AG04450 (cell line): ENCODE measurements at regions not wholly inside any gene's neighbourhood (a gene's known extent, or its start where the extent isn't known, plus 50 kb on each side); places are given as distances from the start of the nearest gene placed in this dataset.
"Not testable (repeated sequence)": the region's sequence is repeated elsewhere in the genome, so short reads cannot be mapped to it uniquely, and the experiment has no call there.

Experiments used
- CTCF ChIA-PET: fragments of 300-600, 350-600 bp; formaldehyde crosslinking; extraction: SDS; loops from one replicate; lab custom pipeline; 2022; ENCODE audit warnings: antibody characterized with exemption, inconsistent platforms; lab: Charles Lee
- POLR2A ChIA-PET: fragments of 350-600 bp; formaldehyde crosslinking; extraction: SDS; loops from one replicate; lab custom pipeline; 2021; ENCODE audit warnings: antibody characterized with exemption, inconsistent platforms; lab: Yijun Ruan, JAX
- DNase-seq: peaks from one replicate; pipeline ENCODE4 v3.0.0-alpha.2; 2011; ENCODE audit warnings: low read depth, low spot score
- H3K27ac ChIP-seq: one replicate; pipeline ENCODE4 v1.5.1; 2012; ENCODE audit warnings: low read depth, low read length, control low read depth
- H3K27me3 ChIP-seq: one replicate; pipeline ENCODE4 v1.6.0; 2012; ENCODE audit warnings: low read length; ENCODE audit not compliant: control insufficient read depth, insufficient read depth
- H3K4me3 ChIP-seq: 2 replicates; pipeline ENCODE4 v1.5.1; 2011; ENCODE audit warnings: mild to moderate bottlenecking, low read depth, low read length, control low read depth
- H3K9me3 ChIP-seq: 2 replicates; pipeline ENCODE4 v1.5.1; 2012; ENCODE audit warnings: low read length; ENCODE audit not compliant: control insufficient read depth, insufficient read depth
- TF ChIP-seq, protein P1 (sequence below): IDR thresholded peaks from 2 replicates; pipeline ENCODE4 v1.5.1; 2011; ENCODE audit warnings: low read depth, low read length, control low read depth, inconsistent platforms

DNA sequence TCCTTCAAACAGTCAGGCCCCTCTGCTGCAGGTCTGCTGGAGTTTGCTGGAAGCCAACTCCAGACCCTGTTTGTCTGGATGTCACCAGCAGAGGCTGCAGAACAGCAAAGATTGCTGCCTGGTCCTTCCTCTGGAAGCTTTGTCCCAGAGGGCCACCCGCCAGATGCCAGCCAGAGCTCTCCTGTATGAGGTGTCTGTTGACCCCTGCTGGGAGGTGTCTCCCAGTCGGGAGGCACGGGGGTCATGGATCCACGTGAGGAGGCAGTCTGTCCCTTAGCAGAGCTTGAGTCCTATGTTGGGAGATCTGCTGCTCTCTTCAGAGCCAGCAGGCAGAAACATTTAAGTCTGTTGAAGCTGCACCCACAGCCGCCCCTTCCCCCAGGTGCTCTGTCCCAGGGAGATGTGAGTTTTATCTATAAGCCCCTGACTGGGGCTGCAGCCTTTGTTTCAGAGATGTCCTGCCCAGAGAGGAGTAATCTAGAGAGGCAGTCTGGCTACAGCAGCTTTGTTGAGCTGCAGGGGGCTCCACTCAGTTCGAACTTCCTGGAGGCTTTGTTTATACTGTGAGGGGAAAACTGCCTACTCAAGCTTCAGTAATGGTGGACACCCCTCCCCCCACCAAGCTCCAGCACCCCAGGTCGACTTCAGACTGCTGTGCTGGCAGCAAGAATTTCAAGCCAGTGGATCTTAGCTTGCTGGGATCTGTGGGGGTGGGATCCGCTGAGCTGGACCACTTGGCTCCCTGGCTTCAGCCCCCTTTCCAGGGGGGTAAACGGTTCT, 72.1 kb downstream of the OGFRL1 start:
- CTCF ChIA-PET: interaction anchor here (1.2 to 2.7 kb wide), 2 partner anchors 10 to 170 kb away, joined by 3 to 9 read pairs; no protein-coding TSS in a partner anchor
- POLR2A ChIA-PET: interaction anchor here (1.2 kb wide), 1 partner anchor 72 kb away, joined by 4 read pairs; the partner anchor contains the start of gene OGFRL1

DNA sequence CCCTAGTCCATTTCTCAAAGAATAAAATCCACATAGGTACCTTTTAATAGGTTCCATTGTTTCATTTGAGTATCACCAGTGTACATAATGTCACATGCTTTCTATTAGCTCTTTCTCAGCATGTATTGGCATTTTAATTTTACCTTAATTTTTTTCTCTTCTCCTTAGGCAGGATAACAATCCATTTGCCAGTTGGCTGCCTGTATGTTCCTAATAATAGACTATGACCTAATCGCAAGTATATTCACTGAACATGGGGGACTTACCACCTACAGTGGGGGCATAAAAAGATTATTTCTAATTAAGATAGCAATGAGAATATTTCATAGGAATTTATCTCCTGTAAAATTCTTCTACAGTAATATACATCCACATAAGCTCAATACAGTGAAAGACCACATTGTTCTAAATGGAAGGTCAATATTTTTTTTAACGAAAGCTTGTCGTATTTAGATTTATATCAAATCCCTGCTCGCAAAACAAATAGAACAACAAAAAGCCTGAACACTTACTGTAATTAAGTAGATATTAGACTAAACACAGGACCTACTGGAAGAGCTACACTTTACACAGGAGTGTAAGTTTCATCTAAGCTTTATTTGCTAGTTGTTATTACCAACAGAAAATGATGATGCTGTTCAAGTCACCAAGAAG, 76.4 kb downstream of the OGFRL1 start:
- Histone ChIP-seq H3K9me3 (peaks cover 5% of the 10 kb centered on the region), H3K27ac (no peak overlapping the region), H3K27me3 (no peaks in the 10 kb centered on the region), H3K4me3 (no peak overlapping the region)
- TF ChIP-seq, protein P1, sequence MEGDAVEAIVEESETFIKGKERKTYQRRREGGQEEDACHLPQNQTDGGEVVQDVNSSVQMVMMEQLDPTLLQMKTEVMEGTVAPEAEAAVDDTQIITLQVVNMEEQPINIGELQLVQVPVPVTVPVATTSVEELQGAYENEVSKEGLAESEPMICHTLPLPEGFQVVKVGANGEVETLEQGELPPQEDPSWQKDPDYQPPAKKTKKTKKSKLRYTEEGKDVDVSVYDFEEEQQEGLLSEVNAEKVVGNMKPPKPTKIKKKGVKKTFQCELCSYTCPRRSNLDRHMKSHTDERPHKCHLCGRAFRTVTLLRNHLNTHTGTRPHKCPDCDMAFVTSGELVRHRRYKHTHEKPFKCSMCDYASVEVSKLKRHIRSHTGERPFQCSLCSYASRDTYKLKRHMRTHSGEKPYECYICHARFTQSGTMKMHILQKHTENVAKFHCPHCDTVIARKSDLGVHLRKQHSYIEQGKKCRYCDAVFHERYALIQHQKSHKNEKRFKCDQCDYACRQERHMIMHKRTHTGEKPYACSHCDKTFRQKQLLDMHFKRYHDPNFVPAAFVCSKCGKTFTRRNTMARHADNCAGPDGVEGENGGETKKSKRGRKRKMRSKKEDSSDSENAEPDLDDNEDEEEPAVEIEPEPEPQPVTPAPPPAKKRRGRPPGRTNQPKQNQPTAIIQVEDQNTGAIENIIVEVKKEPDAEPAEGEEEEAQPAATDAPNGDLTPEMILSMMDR: no peak
- POLR2A ChIA-PET: no interaction called here
- CTCF ChIA-PET: interaction anchor here (1.0 to 3.3 kb wide), 3 partner anchors 11 to 174 kb away, joined by 3 to 18 read pairs (median 12); no protein-coding TSS in a partner anchor
- DNase-seq: no peak

More for the DNA sequence above, 72.1 kb downstream of the OGFRL1 start:
- not testable (repeated sequence) for H3K27ac ChIP-seq, DNase-seq, H3K27me3 ChIP-seq, H3K9me3 ChIP-seq, H3K4me3 ChIP-seq

DNA sequence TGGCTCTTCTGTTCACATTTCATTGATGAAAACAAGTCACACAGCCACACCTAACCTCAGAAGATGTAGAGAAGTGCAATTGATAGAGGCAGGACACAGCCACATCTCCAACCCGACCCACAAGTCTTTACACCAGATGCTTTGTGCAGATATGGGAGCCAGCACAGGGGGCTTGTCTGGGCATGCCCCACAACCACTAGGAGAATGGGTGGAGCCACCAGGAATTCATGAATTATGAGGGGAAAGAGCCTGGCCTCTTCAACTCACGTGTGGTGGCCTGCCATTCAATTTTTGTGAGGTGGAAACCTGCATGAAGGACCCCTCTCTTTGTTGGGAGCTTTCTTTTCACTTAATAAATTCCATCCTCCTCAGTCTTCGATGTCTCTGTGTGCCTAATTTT, 79.1 kb downstream of the OGFRL1 start:
- Histone ChIP-seq H3K9me3 (no peaks in the 10 kb centered on the region), H3K27ac (peak overlapping the region; percentile 25), H3K27me3 (no peaks in the 10 kb centered on the region), H3K4me3 (no peak overlapping the region)
- DNase-seq: no peak
- TF ChIP-seq, protein P1: no peak
- ChIA-PET CTCF (interaction anchor here (1.0 to 3.3 kb wide), 3 partner anchors 15 to 177 kb away, joined by 3 to 18 read pairs (median 7); no protein-coding TSS in a partner anchor), POLR2A (no interaction called here)

DNA sequence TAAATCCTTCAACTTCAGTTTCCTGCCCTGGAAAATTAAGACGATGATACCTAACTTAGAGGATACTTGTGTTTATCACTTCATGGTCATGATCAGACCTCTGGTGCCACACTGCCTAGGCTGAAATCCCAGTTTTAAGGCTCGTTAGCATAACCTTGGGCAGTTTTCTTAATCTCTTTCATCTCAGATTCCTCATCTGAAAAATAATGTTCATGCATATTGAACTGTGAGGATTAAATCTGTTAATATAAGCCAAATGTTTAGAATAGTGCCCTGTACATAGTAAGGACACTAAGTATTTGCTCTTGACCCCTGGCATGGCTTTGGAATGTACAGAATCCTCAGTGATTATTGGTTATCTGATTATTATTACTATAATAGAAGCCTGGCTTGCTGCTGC, 79.7 kb downstream of the OGFRL1 start:
- CTCF ChIA-PET: interaction anchor here (0.5 to 2.2 kb wide), 2 partner anchors 15 to 178 kb away, joined by 3 to 7 read pairs; no protein-coding TSS in a partner anchor

DNA sequence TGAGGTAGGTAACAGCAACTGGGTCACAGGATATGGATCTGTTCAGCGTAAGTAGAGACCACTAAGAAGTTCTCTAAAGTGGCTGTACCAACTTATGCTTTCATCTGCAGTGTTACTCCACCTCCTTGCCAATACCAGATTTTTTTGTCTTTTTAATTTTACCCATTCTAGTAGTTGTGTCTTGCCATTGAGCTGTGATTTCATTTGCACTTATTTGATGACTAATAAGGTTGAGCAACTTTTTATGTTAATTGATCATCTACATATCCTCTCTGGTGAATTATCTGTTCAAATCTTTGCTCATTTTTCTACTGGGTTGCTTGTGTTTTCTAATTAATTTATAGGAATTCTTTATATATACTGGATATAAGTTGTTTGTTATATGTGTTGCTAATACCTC, 82.9 kb downstream of the OGFRL1 start:
- ChIA-PET POLR2A (no interaction called here), CTCF (no interaction called here)
- Histone ChIP-seq H3K4me3 (no peak overlapping the region), H3K27me3 (no peaks in the 10 kb centered on the region), H3K27ac (no peak overlapping the region), H3K9me3 (no peaks in the 10 kb centered on the region)
- TF ChIP-seq, protein P1: no peak
- no peak for DNase-seq

More for the DNA sequence above, 79.7 kb downstream of the OGFRL1 start:
- POLR2A ChIA-PET: no interaction called here
- TF ChIP-seq, protein P1: no peak
- DNase-seq: no peak
- Histone ChIP-seq H3K4me3 (no peak overlapping the region), H3K27me3 (no peaks in the 10 kb centered on the region), H3K27ac (no peak overlapping the region), H3K9me3 (no peaks in the 10 kb centered on the region)
